Sigmoid colon (tissue), 6 donors: ENCODE measurements at regions not wholly inside any gene's neighbourhood (a gene's known extent, or its start where the extent isn't known, plus 50 kb on each side); places are given as distances from the start of the nearest gene placed in this dataset.
"Not testable (repeated sequence)": the region's sequence is repeated elsewhere in the genome, so short reads cannot be mapped to it uniquely, and the experiment has no call there.

ENCODE experiments used
- DNase-seq: peaks from one replicate; pipeline ENCODE4 v3.0.0-alpha.2; 2019
- H3K27ac ChIP-seq, 4 donors: fragments of 200-600 bp; sonication (generic); one replicate each; pipeline ENCODE4 v1.5.1; 2016 to 2019; ENCODE audit warnings: mild to moderate bottlenecking in 1 of 4
- H3K27me3 ChIP-seq, 3 donors: fragments of 200-600 bp; sonication (generic); one replicate each; pipeline ENCODE4 v1.5.1; 2019; ENCODE audit warnings: mild to moderate bottlenecking in 1 of 3
- H3K36me3 ChIP-seq, 4 donors: fragments of 200-600 bp; sonication (generic); one replicate each; pipeline ENCODE4 v1.5.1; 2016 to 2019
- H3K4me1 ChIP-seq, 4 donors: fragments of 200-600 bp; sonication (generic); one replicate each; pipeline ENCODE4 v1.5.1; 2017 to 2019
- H3K4me3 ChIP-seq, 4 donors: fragments of 200-600 bp; sonication (generic); one replicate each; pipeline ENCODE4 v1.5.1; 2017 to 2019; ENCODE audit warnings: mild to moderate bottlenecking in 2 of 4, moderate library complexity in 1 of 4
- H3K9me3 ChIP-seq, 4 donors: fragments of 200-600 bp in 3 of 4; sonication (generic) in 3 of 4; one replicate each; pipeline versions ENCODE4 v1.5.1 to v1.6.1; 2013 to 2019
- CTCF ChIP-seq, 4 experiments: fragments of 450-650 bp in 3 of 4; fragments of 200-600 bp in 1 of 4; IDR thresholded peaks; one replicate each; pipeline ENCODE4 v1.5.1; 2016 to 2019; ENCODE audit warnings: antibody characterized with exemption in 4 of 4, mild to moderate bottlenecking in 3 of 4, moderate library complexity in 2 of 4
- EP300 ChIP-seq, 4 donors: sonication (generic); formaldehyde crosslinking; IDR thresholded peaks; one replicate each; pipeline ENCODE4 v1.6.1; 2017; ENCODE audit warnings: antibody characterized with exemption in 4 of 4
- POLR2A ChIP-seq, 2 donors: fragments of 450-650 bp; IDR thresholded peaks; one replicate each; pipeline ENCODE4 v1.6.1; 2016; ENCODE audit warnings: antibody characterized with exemption in 2 of 2, mild to moderate bottlenecking in 2 of 2, moderate library complexity in 2 of 2
- POLR2AphosphoS5 ChIP-seq, 4 donors: sonication (generic); formaldehyde crosslinking; IDR thresholded peaks; one replicate each; pipeline ENCODE4 v1.6.1; 2017; ENCODE audit warnings: antibody characterized with exemption in 4 of 4
- WGBS, 2 donors: extraction: QIAGEN DNeasy Blood & Tissue Kit; methylation state at CpG; one replicate each; pipeline ENCODE4 v1.1.7; 2013; 5-methylcytosine and 5-hydroxymethylcytosine counted together
- intact Hi-C: fragments of 100-400 bp; cut with DNase I; formaldehyde crosslinking; loops from one replicate; pipeline ENCODE4 v1.15.1; 2023
- donor health status: healthy with polysubstance abuse.
- donor health status: healthy.

GRCh38 chr9:92208693-92209524 lies 84.6 kb downstream of the IARS1 start:
- peaks cover 12 to 53% (median 20%) of the 10 kb centered on the region in 4 donors for H3K36me3 ChIP-seq
- H3K9me3 ChIP-seq: no peaks in the 10 kb centered on the region
- H3K27me3 ChIP-seq: no peaks in the 10 kb centered on the region
- TF ChIP-seq POLR2AphosphoS5 (IDR thresholded peaks at IDR 0.05) (no peak), CTCF (IDR thresholded peaks at IDR 0.05) (no peak), EP300 (IDR thresholded peaks at IDR 0.05) (no peak), POLR2A (IDR thresholded peaks at IDR 0.05) (no peak)
- H3K4me3 ChIP-seq: no peak overlapping the region
- no peak overlapping the region for H3K27ac ChIP-seq
- no peaks in the 10 kb centered on the region for H3K4me1 ChIP-seq
- intact Hi-C loops: no loop called here
- DNase-seq: no peak
- 89 to 92% methylated on average over 7 of the region's 7 CpGs for WGBS, 2 donors

- no peaks in the 10 kb centered on the region for H3K4me1 ChIP-seq
- TF ChIP-seq CTCF (IDR thresholded peaks at IDR 0.05) (no peak), POLR2A (IDR thresholded peaks at IDR 0.05) (no peak), EP300 (IDR thresholded peaks at IDR 0.05) (no peak), POLR2AphosphoS5 (IDR thresholded peaks at IDR 0.05) (no peak)
- no peaks in the 10 kb centered on the region for H3K27me3 ChIP-seq
- H3K27ac ChIP-seq: no peak overlapping the region
- H3K4me3 ChIP-seq: no peak overlapping the region
- H3K36me3 ChIP-seq: peaks cover 12 to 29% (median 18%) of the 10 kb centered on the region in 4 donors
- intact Hi-C loops: no loop called here
- DNase-seq: no peak
- H3K9me3 ChIP-seq: no peaks in the 10 kb centered on the region
- WGBS, 2 donors: 87 to 88% methylated on average over 1 of the region's 1 CpG
These were observed 87.0 kb downstream of the IARS1 start for GRCh38 chr9:92206488-92206887.

- H3K4me1 ChIP-seq, H3K36me3 ChIP-seq, intact Hi-C loops, H3K9me3 ChIP-seq, H3K4me3 ChIP-seq, H3K27me3 ChIP-seq, DNase-seq, H3K27ac ChIP-seq: not testable (repeated sequence)
- WGBS, 2 donors: 86 to 94% methylated on average over 1 of the region's 1 CpG
These were observed 88.7 kb upstream of the SPTLC1 start for GRCh38 chr9:92203887-92204286.

- H3K27me3 ChIP-seq, H3K4me3 ChIP-seq, H3K36me3 ChIP-seq, intact Hi-C loops, H3K4me1 ChIP-seq, H3K27ac ChIP-seq, H3K9me3 ChIP-seq, DNase-seq: not testable (repeated sequence)
These were observed 83.0 kb upstream of the SPTLC1 start for GRCh38 chr9:92198237-92198636.

- Histone ChIP-seq H3K4me3 (no peak overlapping the region), H3K9me3 (no peaks in the 10 kb centered on the region), H3K4me1 (no peaks in the 10 kb centered on the region), H3K27me3 (no peaks in the 10 kb centered on the region), H3K36me3 (no peaks in the 10 kb centered on the region), H3K27ac (no peak overlapping the region)
- no peak for TF ChIP-seq EP300 (IDR thresholded peaks at IDR 0.05)
- TF ChIP-seq CTCF (IDR thresholded peaks at IDR 0.05): no peak
- TF ChIP-seq POLR2A (IDR thresholded peaks at IDR 0.05): no peak
- no peak for TF ChIP-seq POLR2AphosphoS5 (IDR thresholded peaks at IDR 0.05)
- intact Hi-C loops: no loop called here
- 24 to 50% methylated on average over 1 of the region's 1 CpG for WGBS, 2 donors
- no peak for DNase-seq
These were observed 81.7 kb upstream of the SPTLC1 start for GRCh38 chr9:92196909-92197308.

GRCh38 chr9:92196400-92196799 lies 81.2 kb upstream of the SPTLC1 start:
- no peak for DNase-seq
- Histone ChIP-seq H3K4me3 (no peak overlapping the region), H3K27ac (no peak overlapping the region), H3K4me1 (no peaks in the 10 kb centered on the region), H3K27me3 (no peaks in the 10 kb centered on the region), H3K36me3 (no peaks in the 10 kb centered on the region), H3K9me3 (no peaks in the 10 kb centered on the region)
- intact Hi-C loops: no loop called here
- TF ChIP-seq POLR2A (IDR thresholded peaks at IDR 0.05): no peak
- TF ChIP-seq CTCF (IDR thresholded peaks at IDR 0.05): no peak
- no peak for TF ChIP-seq POLR2AphosphoS5 (IDR thresholded peaks at IDR 0.05)
- TF ChIP-seq EP300 (IDR thresholded peaks at IDR 0.05): no peak
